Body of pancreas (tissue), 4 donors: ENCODE measurements at regions not wholly inside any gene's neighbourhood (a gene's known extent, or its start where the extent isn't known, plus 50 kb on each side); places are given as distances from the start of the nearest gene placed in this dataset.

Experiments used
- ATAC-seq: fragments of 150-250 bp; one replicate; pipeline ENCODE4 v1.9.1; 2016
- DNase-seq, 4 donors: peaks; one replicate each; pipeline ENCODE4 v3.0.0-alpha.2; 2019
- H3K27ac ChIP-seq, 4 donors: fragments of 200-600 bp; sonication (generic); 1 replicate in 3 of 4; 2 replicates in 1 of 4; pipeline versions ENCODE4 v1.5.1 to v1.6.1; 2016 to 2019; ENCODE audit warnings: mild to moderate bottlenecking in 1 of 4, mixed read lengths in 1 of 4, moderate library complexity in 1 of 4
- H3K27me3 ChIP-seq, 2 donors: fragments of 200-600 bp; sonication (generic); one replicate each; pipeline ENCODE4 v1.6.0; 2016; ENCODE audit warnings: mild to moderate bottlenecking in 1 of 2
- H3K36me3 ChIP-seq, 2 donors: fragments of 200-600 bp; sonication (generic); replicated peaks in 1 of 2; 2 replicates each; pipeline ENCODE4 v1.5.1; 2016; ENCODE audit warnings: low read depth in 2 of 2; ENCODE audit not compliant: insufficient read depth in 1 of 2
- H3K4me1 ChIP-seq: fragments of 200-600 bp; sonication (generic); one replicate; pipeline ENCODE4 v1.6.0; 2016
- H3K4me3 ChIP-seq, 2 donors: fragments of 200-600 bp; sonication (generic); 1 replicate in 1 of 2; 2 replicates in 1 of 2; pipeline ENCODE4 v1.5.1; 2016 to 2019
- H3K9me3 ChIP-seq, 3 donors: fragments of 200-600 bp; sonication (generic); 1 replicate in 2 of 3; 2 replicates in 1 of 3; pipeline ENCODE4 v1.5.1; 2016
- CTCF ChIP-seq, 7 experiments: fragments of 450-650 bp in 4 of 7; fragments of 200-600 bp in 3 of 7; sonication (generic) in 3 of 7; IDR thresholded peaks; one replicate each; pipeline ENCODE4 v1.5.1; 2016 to 2019; ENCODE audit warnings: antibody characterized with exemption in 7 of 7
- POLR2A ChIP-seq, 3 donors: fragments of 450-650 bp; IDR thresholded peaks; one replicate each; pipeline ENCODE4 v1.6.1; 2016; ENCODE audit warnings: antibody characterized with exemption in 3 of 3, mild to moderate bottlenecking in 2 of 3
- WGBS, 2 donors: methylation state at CpG; one replicate each; pipeline ENCODE4 v1.1.5; 2017; 5-methylcytosine and 5-hydroxymethylcytosine counted together
- intact Hi-C: fragments of 100-400 bp; cut with DNase I; formaldehyde crosslinking; loops from one replicate; pipeline ENCODE4 v1.15.1; 2023

GRCh38 chr6:94361304-94362060 lies 942.1 kb upstream of the EPHA7 start:
- intact Hi-C loops = no loop called here
- no peak for ATAC-seq
- Histone ChIP-seq H3K4me1 (no peaks in the 10 kb centered on the region), H3K4me3 (no peak overlapping the region), H3K27ac (no peak overlapping the region), H3K9me3 (no peaks in the 10 kb centered on the region), H3K27me3 (no peaks in the 10 kb centered on the region), H3K36me3 (no peaks in the 10 kb centered on the region)
- WGBS, 2 donors = 50 to 80% methylated on average over 1 to 10 of the region's 10 CpGs
- no peak for TF ChIP-seq POLR2A (IDR thresholded peaks at IDR 0.05)
- no peak for TF ChIP-seq CTCF (IDR thresholded peaks at IDR 0.05)
- DNase-seq = no peak

GRCh38 chr6:94357381-94357980 lies 938.1 kb upstream of the EPHA7 start:
- WGBS, 2 donors = 72 to 73% methylated on average over 4 of the region's 4 CpGs
- no peak for ATAC-seq

GRCh38 chr6:94350833-94351232 lies 931.5 kb upstream of the EPHA7 start:
- Histone ChIP-seq H3K4me1 (no peaks in the 10 kb centered on the region), H3K4me3 (no peak overlapping the region), H3K27ac (no peak overlapping the region), H3K36me3 (no peaks in the 10 kb centered on the region), H3K27me3 (no peaks in the 10 kb centered on the region), H3K9me3 (no peaks in the 10 kb centered on the region)
- TF ChIP-seq CTCF (IDR thresholded peaks at IDR 0.05) = no peak
- TF ChIP-seq POLR2A (IDR thresholded peaks at IDR 0.05) = no peak
- ATAC-seq = no peak
- DNase-seq = no peak
- intact Hi-C loops = no loop called here
- WGBS, 2 donors = 55 to 67% methylated on average over 8 of the region's 8 CpGs

More at GRCh38 chr6:94357381-94357980, 938.1 kb upstream of the EPHA7 start:
- Histone ChIP-seq H3K36me3 (no peaks in the 10 kb centered on the region), H3K27ac (no peak overlapping the region), H3K27me3 (no peaks in the 10 kb centered on the region), H3K4me3 (no peak overlapping the region), H3K4me1 (no peaks in the 10 kb centered on the region), H3K9me3 (no peaks in the 10 kb centered on the region)
- TF ChIP-seq CTCF (IDR thresholded peaks at IDR 0.05) (no peak), POLR2A (IDR thresholded peaks at IDR 0.05) (no peak)
- intact Hi-C loops = no loop called here
- no peak for DNase-seq

- Histone ChIP-seq H3K4me3 (no peak overlapping the region), H3K27me3 (no peaks in the 10 kb centered on the region), H3K36me3 (no peaks in the 10 kb centered on the region), H3K4me1 (no peaks in the 10 kb centered on the region), H3K9me3 (no peaks in the 10 kb centered on the region), H3K27ac (no peak overlapping the region)
- 21 to 25% methylated on average over 1 of the region's 1 CpG for WGBS, 2 donors
- ATAC-seq = no peak
- no peak for DNase-seq
- TF ChIP-seq CTCF (IDR thresholded peaks at IDR 0.05) (no peak), POLR2A (IDR thresholded peaks at IDR 0.05) (no peak)
- intact Hi-C loops = no loop called here
Measured at GRCh38 chr6:94349227-94349626, 929.9 kb upstream of the EPHA7 start.

- WGBS, 2 donors = 79 to 85% methylated on average over 1 of the region's 1 CpG
- no peaks in the 10 kb centered on the region for H3K4me1 ChIP-seq
- intact Hi-C loops = no loop called here
- H3K9me3 ChIP-seq = no peaks in the 10 kb centered on the region
- no peaks in the 10 kb centered on the region for H3K36me3 ChIP-seq
- no peak for DNase-seq
- no peaks in the 10 kb centered on the region for H3K27me3 ChIP-seq
- TF ChIP-seq CTCF (IDR thresholded peaks at IDR 0.05) = no peak
- no peak overlapping the region for H3K4me3 ChIP-seq
- no peak overlapping the region for H3K27ac ChIP-seq
- ATAC-seq = no peak
Measured at GRCh38 chr6:94344866-94345265, 925.5 kb upstream of the EPHA7 start.
